ENCODE measurements at regions not wholly inside any gene's neighbourhood (a gene's known extent, or its start where the extent isn't known, plus 50 kb on each side); places are given as distances from the start of the nearest gene placed in this dataset.

GRCh38 chr9:92185096-92185495 is 69.9 kb upstream of the SPTLC1 start (continued):
- TF ChIP-seq CHD7 (IDR thresholded peaks at IDR 0.05; ENCODE audit: insufficient replicate concordance, low read length), result no peak
- no peak for TF ChIP-seq SUZ12 (IDR thresholded peaks at IDR 0.05; ENCODE audit: low read length)

Measured in H1 (cell line).